ENCODE measurements at regions not wholly inside any gene's neighbourhood (a gene's known extent, or its start where the extent isn't known, plus 50 kb on each side); places are given as distances from the start of the nearest gene placed in this dataset.

DNA sequence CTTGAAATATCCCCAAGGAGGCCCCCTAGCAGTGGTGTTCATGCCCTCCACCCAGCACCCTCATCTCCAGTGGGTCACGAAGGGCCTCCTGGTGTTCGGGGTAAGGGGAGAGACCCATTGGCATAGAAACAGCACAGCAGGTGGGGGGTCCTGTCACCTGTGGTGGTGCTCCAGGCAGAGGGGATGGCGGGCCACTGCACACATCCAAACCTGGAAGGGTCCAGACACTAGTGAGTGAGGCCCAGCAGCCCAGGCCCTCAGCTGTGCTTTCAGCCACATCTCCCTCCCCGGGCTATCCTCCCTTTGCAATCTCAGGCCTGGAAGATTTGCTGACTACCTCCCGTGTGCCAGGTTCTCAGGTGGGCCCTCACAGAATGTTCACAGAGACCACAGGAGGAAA lies 59.4 kb upstream of the LYVE1 start (continued):
- no peak for TF ChIP-seq RXRA (IDR thresholded peaks at IDR 0.05; ENCODE audit: borderline replicate concordance, low read depth)
- no peak for TF ChIP-seq MEF2A (IDR thresholded peaks at IDR 0.05; ENCODE audit: borderline replicate concordance, low read depth)

DNA sequence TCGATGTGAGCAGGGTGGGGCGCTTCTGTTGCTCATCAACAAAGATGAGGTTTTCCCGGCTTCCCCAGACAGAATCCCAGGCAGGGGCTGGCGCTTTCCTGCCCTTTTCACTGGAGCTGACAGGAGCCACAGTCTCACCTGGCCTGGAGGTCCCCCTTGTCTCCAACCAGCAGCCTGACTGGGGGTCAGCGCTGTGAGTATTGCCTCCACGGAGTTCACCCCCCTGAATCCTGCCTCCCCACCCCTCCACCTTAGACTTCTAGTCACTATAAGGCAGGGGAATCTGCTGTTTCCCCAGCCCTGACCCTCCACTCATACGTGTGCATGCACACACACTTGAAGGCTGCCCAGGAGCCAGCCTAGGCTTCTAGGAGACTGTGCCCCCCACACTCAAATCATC lies 58.8 kb upstream of the LYVE1 start:
- Histone ChIP-seq H3K36me3 (replicated peaks in 1 of 2; ENCODE audit: control insufficient read depth in 1 of 2, insufficient read depth in 2 of 2, low read length in 1 of 2) (no peaks in the 10 kb centered on the region), H3K9me2 (no peaks in the 10 kb centered on the region), H3F3A (replicated peaks; ENCODE audit: insufficient read depth) (no peaks in the 10 kb centered on the region), H3K4me1 (ENCODE audit: control insufficient read depth in 1 of 2, insufficient read depth in 2 of 2, low read depth in 1 of 2, low read length in 1 of 2) (no peaks in the 10 kb centered on the region; a peak in 1 of 4 replicates), H3K27me3 (ENCODE audit: insufficient read depth) (no peaks in the 10 kb centered on the region), H3K9ac (no peak overlapping the region), H2AFZ (ENCODE audit: low read depth) (no peak overlapping the region), H3K27ac (ENCODE audit: low read depth in 2 of 2, low read length in 1 of 2) (no peak overlapping the region), H3K4me2 (no peak overlapping the region), H3K9me3 (no peaks in the 10 kb centered on the region), H3K4me3 (ENCODE audit: low read depth in 2 of 2, low read length in 1 of 2) (no peak overlapping the region), H3K79me2 (ENCODE audit: insufficient read depth) (no peaks in the 10 kb centered on the region), H4K20me1 (ENCODE audit: insufficient read depth) (no peaks in the 10 kb centered on the region)
- TF ChIP-seq YY1 (IDR thresholded peaks at IDR 0.05; ENCODE audit: low read depth) (no peak), GATA2 (CRISPR knock-in tag; IDR thresholded peaks at IDR 0.05) (no peak), TCF12 (IDR thresholded peaks at IDR 0.05) (no peak), SIN3A (IDR thresholded peaks at IDR 0.05; ENCODE audit: borderline replicate concordance, low read depth, low read length) (no peak), ELF1 (IDR thresholded peaks at IDR 0.05) (no peak), RXRA (IDR thresholded peaks at IDR 0.05; ENCODE audit: borderline replicate concordance, low read depth) (no peak), NRF1 (IDR thresholded peaks at IDR 0.05; ENCODE audit: low read depth, low read length) (no peak)
- TF ChIP-seq, protein P1, sequence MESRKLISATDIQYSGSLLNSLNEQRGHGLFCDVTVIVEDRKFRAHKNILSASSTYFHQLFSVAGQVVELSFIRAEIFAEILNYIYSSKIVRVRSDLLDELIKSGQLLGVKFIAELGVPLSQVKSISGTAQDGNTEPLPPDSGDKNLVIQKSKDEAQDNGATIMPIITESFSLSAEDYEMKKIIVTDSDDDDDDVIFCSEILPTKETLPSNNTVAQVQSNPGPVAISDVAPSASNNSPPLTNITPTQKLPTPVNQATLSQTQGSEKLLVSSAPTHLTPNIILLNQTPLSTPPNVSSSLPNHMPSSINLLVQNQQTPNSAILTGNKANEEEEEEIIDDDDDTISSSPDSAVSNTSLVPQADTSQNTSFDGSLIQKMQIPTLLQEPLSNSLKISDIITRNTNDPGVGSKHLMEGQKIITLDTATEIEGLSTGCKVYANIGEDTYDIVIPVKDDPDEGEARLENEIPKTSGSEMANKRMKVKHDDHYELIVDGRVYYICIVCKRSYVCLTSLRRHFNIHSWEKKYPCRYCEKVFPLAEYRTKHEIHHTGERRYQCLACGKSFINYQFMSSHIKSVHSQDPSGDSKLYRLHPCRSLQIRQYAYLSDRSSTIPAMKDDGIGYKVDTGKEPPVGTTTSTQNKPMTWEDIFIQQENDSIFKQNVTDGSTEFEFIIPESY (IDR thresholded peaks at IDR 0.05; ENCODE audit: borderline replicate concordance, low read depth), result no peak
- TF ChIP-seq, protein P2, sequence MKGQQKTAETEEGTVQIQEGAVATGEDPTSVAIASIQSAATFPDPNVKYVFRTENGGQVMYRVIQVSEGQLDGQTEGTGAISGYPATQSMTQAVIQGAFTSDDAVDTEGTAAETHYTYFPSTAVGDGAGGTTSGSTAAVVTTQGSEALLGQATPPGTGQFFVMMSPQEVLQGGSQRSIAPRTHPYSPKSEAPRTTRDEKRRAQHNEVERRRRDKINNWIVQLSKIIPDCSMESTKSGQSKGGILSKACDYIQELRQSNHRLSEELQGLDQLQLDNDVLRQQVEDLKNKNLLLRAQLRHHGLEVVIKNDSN (IDR thresholded peaks at IDR 0.05; ENCODE audit: borderline replicate concordance, low read depth), result no peak
- TF ChIP-seq, protein P3, sequence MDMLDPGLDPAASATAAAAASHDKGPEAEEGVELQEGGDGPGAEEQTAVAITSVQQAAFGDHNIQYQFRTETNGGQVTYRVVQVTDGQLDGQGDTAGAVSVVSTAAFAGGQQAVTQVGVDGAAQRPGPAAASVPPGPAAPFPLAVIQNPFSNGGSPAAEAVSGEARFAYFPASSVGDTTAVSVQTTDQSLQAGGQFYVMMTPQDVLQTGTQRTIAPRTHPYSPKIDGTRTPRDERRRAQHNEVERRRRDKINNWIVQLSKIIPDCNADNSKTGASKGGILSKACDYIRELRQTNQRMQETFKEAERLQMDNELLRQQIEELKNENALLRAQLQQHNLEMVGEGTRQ (IDR thresholded peaks at IDR 0.05; ENCODE audit: borderline replicate concordance, low read depth, low read length), result no peak
- DNase-seq, result no peak
- ChIA-PET POLR2A (no interaction called here), CTCF (interaction anchor here (0.9 to 2.1 kb wide), 3 partner anchors 9 to 18 kb away, joined by 3 to 4 read pairs (median 4); no protein-coding TSS in a partner anchor)
- 84% methylated on average over 4 of the region's 7 CpGs for WGBS (ENCODE audit: low lambda C conversion rate)

DNA sequence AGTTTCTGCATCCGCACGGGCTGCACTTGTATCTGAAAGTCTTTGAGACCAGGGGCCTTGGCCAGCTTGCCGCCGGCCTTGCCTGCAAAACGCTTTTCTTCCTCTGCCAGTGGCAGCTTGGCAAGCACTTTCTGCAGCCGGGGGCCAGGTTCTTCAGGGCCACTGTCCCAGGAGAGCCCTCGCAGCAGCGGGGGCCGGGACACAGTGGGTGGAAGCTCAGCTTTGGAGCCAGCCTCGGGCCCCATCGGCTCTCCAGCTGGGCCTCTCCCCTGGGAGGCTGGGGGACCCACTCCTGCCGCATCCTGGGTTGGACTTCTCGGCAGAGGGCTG lies 57.5 kb upstream of the LYVE1 start:
- Histone ChIP-seq H3K79me2 (ENCODE audit: insufficient read depth) (no peaks in the 10 kb centered on the region), H3K9me2 (no peaks in the 10 kb centered on the region), H3K9ac (no peak overlapping the region), H3K9me3 (no peaks in the 10 kb centered on the region), H2AFZ (ENCODE audit: low read depth) (no peak overlapping the region), H3K4me1 (ENCODE audit: control insufficient read depth in 1 of 2, insufficient read depth in 2 of 2, low read depth in 1 of 2, low read length in 1 of 2) (no peaks in the 10 kb centered on the region; a peak in 1 of 4 replicates), H3K4me3 (ENCODE audit: low read depth in 2 of 2, low read length in 1 of 2) (no peak overlapping the region), H3K4me2 (no peak overlapping the region), H3K27me3 (ENCODE audit: insufficient read depth) (no peaks in the 10 kb centered on the region), H4K20me1 (ENCODE audit: insufficient read depth) (no peaks in the 10 kb centered on the region), H3K27ac (ENCODE audit: low read depth in 2 of 2, low read length in 1 of 2) (no peak overlapping the region), H3F3A (replicated peaks; ENCODE audit: insufficient read depth) (no peaks in the 10 kb centered on the region), H3K36me3 (replicated peaks in 1 of 2; ENCODE audit: control insufficient read depth in 1 of 2, insufficient read depth in 2 of 2, low read length in 1 of 2) (no peaks in the 10 kb centered on the region)
- ChIA-PET POLR2A (no interaction called here), CTCF (interaction anchor here (1.0 to 2.2 kb wide), 6 partner anchors 8 to 220 kb away, joined by 3 to 6 read pairs (median 4); partner anchors contain the start of gene RNF141)
- 88% methylated on average over 8 of the region's 13 CpGs for WGBS (ENCODE audit: low lambda C conversion rate)
- no peak for DNase-seq
- TF ChIP-seq TEAD4 (IDR thresholded peaks at IDR 0.05; ENCODE audit: borderline replicate concordance, insufficient read depth) (no peak), EZH2phosphoT487 (IDR thresholded peaks at IDR 0.05; ENCODE audit: borderline replicate concordance, low read depth) (no peak), GATA2 (CRISPR knock-in tag; IDR thresholded peaks at IDR 0.05) (no peak), GABPA (IDR thresholded peaks at IDR 0.05; ENCODE audit: low read depth) (no peak), NFIC (IDR thresholded peaks at IDR 0.05; ENCODE audit: borderline replicate concordance) (no peak), MEF2A (IDR thresholded peaks at IDR 0.05; ENCODE audit: borderline replicate concordance, low read depth) (no peak), RAD21 (IDR thresholded peaks at IDR 0.05; ENCODE audit: low read length) (no peak), CHD2 (IDR thresholded peaks at IDR 0.05; ENCODE audit: low read length, partially characterized antibody) (no peak), YY1 (IDR thresholded peaks at IDR 0.05; ENCODE audit: low read depth) (no peak)
- TF ChIP-seq, protein P2 (IDR thresholded peaks at IDR 0.05; ENCODE audit: borderline replicate concordance, low read depth), result no peak
- TF ChIP-seq, protein P4, sequence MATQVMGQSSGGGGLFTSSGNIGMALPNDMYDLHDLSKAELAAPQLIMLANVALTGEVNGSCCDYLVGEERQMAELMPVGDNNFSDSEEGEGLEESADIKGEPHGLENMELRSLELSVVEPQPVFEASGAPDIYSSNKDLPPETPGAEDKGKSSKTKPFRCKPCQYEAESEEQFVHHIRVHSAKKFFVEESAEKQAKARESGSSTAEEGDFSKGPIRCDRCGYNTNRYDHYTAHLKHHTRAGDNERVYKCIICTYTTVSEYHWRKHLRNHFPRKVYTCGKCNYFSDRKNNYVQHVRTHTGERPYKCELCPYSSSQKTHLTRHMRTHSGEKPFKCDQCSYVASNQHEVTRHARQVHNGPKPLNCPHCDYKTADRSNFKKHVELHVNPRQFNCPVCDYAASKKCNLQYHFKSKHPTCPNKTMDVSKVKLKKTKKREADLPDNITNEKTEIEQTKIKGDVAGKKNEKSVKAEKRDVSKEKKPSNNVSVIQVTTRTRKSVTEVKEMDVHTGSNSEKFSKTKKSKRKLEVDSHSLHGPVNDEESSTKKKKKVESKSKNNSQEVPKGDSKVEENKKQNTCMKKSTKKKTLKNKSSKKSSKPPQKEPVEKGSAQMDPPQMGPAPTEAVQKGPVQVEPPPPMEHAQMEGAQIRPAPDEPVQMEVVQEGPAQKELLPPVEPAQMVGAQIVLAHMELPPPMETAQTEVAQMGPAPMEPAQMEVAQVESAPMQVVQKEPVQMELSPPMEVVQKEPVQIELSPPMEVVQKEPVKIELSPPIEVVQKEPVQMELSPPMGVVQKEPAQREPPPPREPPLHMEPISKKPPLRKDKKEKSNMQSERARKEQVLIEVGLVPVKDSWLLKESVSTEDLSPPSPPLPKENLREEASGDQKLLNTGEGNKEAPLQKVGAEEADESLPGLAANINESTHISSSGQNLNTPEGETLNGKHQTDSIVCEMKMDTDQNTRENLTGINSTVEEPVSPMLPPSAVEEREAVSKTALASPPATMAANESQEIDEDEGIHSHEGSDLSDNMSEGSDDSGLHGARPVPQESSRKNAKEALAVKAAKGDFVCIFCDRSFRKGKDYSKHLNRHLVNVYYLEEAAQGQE (IDR thresholded peaks at IDR 0.05; ENCODE audit: low read depth, low read length), result no peak
